ENCODE measurements at regions not wholly inside any gene's neighbourhood (a gene's known extent, or its start where the extent isn't known, plus 50 kb on each side); places are given as distances from the start of the nearest gene placed in this dataset.

- H3K27ac Mint-ChIP-seq (ENCODE audit: unreplicated experiment): no peak overlapping the region
These were observed 261.5 kb upstream of the COL8A1 start for GRCh38 chr3:99376926-99377325.

GRCh38 chr3:99373846-99374210 is 264.6 kb upstream of the COL8A1 start:
- Mint-ChIP-seq H3K9me3 (ENCODE audit: unreplicated experiment) (no peaks in the 10 kb centered on the region), H3K27ac (ENCODE audit: unreplicated experiment) (no peak overlapping the region), H3K27me3 (ENCODE audit: unreplicated experiment) (peaks cover 3% of the 10 kb centered on the region), H3K36me3 (ENCODE audit: low read depth, unreplicated experiment) (no peaks in the 10 kb centered on the region), H3K4me3 (ENCODE audit: unreplicated experiment) (no peak overlapping the region), H3K4me1 (ENCODE audit: unreplicated experiment) (no peaks in the 10 kb centered on the region)
- no peak for DNase-seq (ENCODE audit: low spot score)
- TF ChIP-seq CTCF (IDR thresholded peaks at IDR 0.05; ENCODE audit: unreplicated experiment): no peak

More at GRCh38 chr3:99376926-99377325, 261.5 kb upstream of the COL8A1 start:
- no peak for DNase-seq (ENCODE audit: low spot score)
- H3K27me3 Mint-ChIP-seq (ENCODE audit: unreplicated experiment): peaks cover 3% of the 10 kb centered on the region
- TF ChIP-seq CTCF (IDR thresholded peaks at IDR 0.05; ENCODE audit: unreplicated experiment): no peak
- H3K9me3 Mint-ChIP-seq (ENCODE audit: unreplicated experiment): no peaks in the 10 kb centered on the region
- H3K4me1 Mint-ChIP-seq (ENCODE audit: unreplicated experiment): no peaks in the 10 kb centered on the region
- no peak overlapping the region for H3K4me3 Mint-ChIP-seq (ENCODE audit: unreplicated experiment)
- no peaks in the 10 kb centered on the region for H3K36me3 Mint-ChIP-seq (ENCODE audit: low read depth, unreplicated experiment)

GRCh38 chr3:99373088-99373845 is 265.1 kb upstream of the COL8A1 start:
- TF ChIP-seq CTCF (IDR thresholded peaks at IDR 0.05; ENCODE audit: unreplicated experiment): no peak
- H3K9me3 Mint-ChIP-seq (ENCODE audit: unreplicated experiment): no peaks in the 10 kb centered on the region
- no peak for DNase-seq (ENCODE audit: low spot score)
- no peak overlapping the region for H3K27ac Mint-ChIP-seq (ENCODE audit: unreplicated experiment)
- no peaks in the 10 kb centered on the region for H3K36me3 Mint-ChIP-seq (ENCODE audit: low read depth, unreplicated experiment)
- H3K27me3 Mint-ChIP-seq (ENCODE audit: unreplicated experiment): peaks cover 5% of the 10 kb centered on the region
- H3K4me1 Mint-ChIP-seq (ENCODE audit: unreplicated experiment): no peaks in the 10 kb centered on the region
- no peak overlapping the region for H3K4me3 Mint-ChIP-seq (ENCODE audit: unreplicated experiment)

- H3K27me3 Mint-ChIP-seq (ENCODE audit: unreplicated experiment): peaks cover 3% of the 10 kb centered on the region
- TF ChIP-seq CTCF (IDR thresholded peaks at IDR 0.05; ENCODE audit: unreplicated experiment): no peak
- no peak for DNase-seq (ENCODE audit: low spot score)
These were observed 271.5 kb upstream of the COL8A1 start for GRCh38 chr3:99366663-99367429.

GRCh38 chr3:99365979-99366378 is 272.4 kb upstream of the COL8A1 start:
- H3K4me1 Mint-ChIP-seq (ENCODE audit: unreplicated experiment): peaks cover 3% of the 10 kb centered on the region
- H3K9me3 Mint-ChIP-seq (ENCODE audit: unreplicated experiment): no peaks in the 10 kb centered on the region
- peaks cover 3% of the 10 kb centered on the region for H3K27me3 Mint-ChIP-seq (ENCODE audit: unreplicated experiment)
- no peak overlapping the region for H3K27ac Mint-ChIP-seq (ENCODE audit: unreplicated experiment)
- no peak overlapping the region for H3K4me3 Mint-ChIP-seq (ENCODE audit: unreplicated experiment)
- H3K36me3 Mint-ChIP-seq (ENCODE audit: low read depth, unreplicated experiment): no peaks in the 10 kb centered on the region
- no peak for DNase-seq (ENCODE audit: low spot score)
- no peak for TF ChIP-seq CTCF (IDR thresholded peaks at IDR 0.05; ENCODE audit: unreplicated experiment)

More at GRCh38 chr3:99366663-99367429, 271.5 kb upstream of the COL8A1 start:
- Mint-ChIP-seq H3K9me3 (ENCODE audit: unreplicated experiment) (no peaks in the 10 kb centered on the region), H3K27ac (ENCODE audit: unreplicated experiment) (no peak overlapping the region), H3K4me3 (ENCODE audit: unreplicated experiment) (no peak overlapping the region), H3K4me1 (ENCODE audit: unreplicated experiment) (peaks cover 2% of the 10 kb centered on the region), H3K36me3 (ENCODE audit: low read depth, unreplicated experiment) (no peaks in the 10 kb centered on the region)

Measured in endothelial cell (in vitro differentiated cells).